ENCODE measurements at regions not wholly inside any gene's neighbourhood (a gene's known extent, or its start where the extent isn't known, plus 50 kb on each side); places are given as distances from the start of the nearest gene placed in this dataset.

- TF ChIP-seq HCFC1 (IDR thresholded peaks at IDR 0.05; ENCODE audit: low read length) (no peak), SIN3A (IDR thresholded peaks at IDR 0.05; ENCODE audit: low read depth, low read length) (no peak), TAF1 (IDR thresholded peaks at IDR 0.05; ENCODE audit: borderline replicate concordance, low read depth, low read length) (no peak), HDAC2 (IDR thresholded peaks at IDR 0.05) (no peak), CHD2 (IDR thresholded peaks at IDR 0.05; ENCODE audit: borderline replicate concordance, low read depth, low read length) (no peak), GABPA (IDR thresholded peaks at IDR 0.05; ENCODE audit: low read depth) (no peak), ETV6 (conservative IDR thresholded peaks at IDR 0.05 in 1 of 2, IDR thresholded peaks at IDR 0.05 in 1 of 2; ENCODE audit: borderline replicate concordance in 1 of 2, low read depth in 1 of 2) (no peak), POLR2A (IDR thresholded peaks at IDR 0.05; ENCODE audit: low read depth, low read length) (no peak)
Measured at GRCh38 chr20:17158701-17159100, 68.1 kb upstream of the PCSK2 start.
